HepG2 (cell line): ENCODE measurements at regions not wholly inside any gene's neighbourhood (a gene's known extent, or its start where the extent isn't known, plus 50 kb on each side); places are given as distances from the start of the nearest gene placed in this dataset.

Experiments
- AGO2 ChIP-seq: fragments of 200-400 bp; formaldehyde crosslinking; optimal IDR thresholded peaks from 2 replicates; pipeline ENCODE3; 2017; ENCODE audit warnings: mild to moderate bottlenecking, low read depth, low read length, moderate library complexity
- DRAP1 ChIP-seq: IDR thresholded peaks from 2 replicates; pipeline ENCODE4 v1.6.1; 2016; ENCODE audit warnings: missing genetic modification reagents, missing compliant biosample characterization
- GABPA ChIP-seq, 2 experiments: IDR thresholded peaks; 2 replicates each; pipeline ENCODE4 v1.6.1; 2011 to 2016; ENCODE audit warnings: low read depth in 2 of 2, low read length in 1 of 2, missing biosample characterization in 1 of 2, missing genetic modification characterization in 1 of 2
- GTF3A ChIP-seq: sonication (generic); formaldehyde crosslinking; conservative IDR thresholded peaks from 2 replicates; pipeline ENCODE4 v1.4.0; 2020; ENCODE audit warnings: mild to moderate bottlenecking, missing genetic modification reagents
- HHEX ChIP-seq: IDR thresholded peaks from 2 replicates; pipeline ENCODE4 v1.6.1; 2016; ENCODE audit warnings: control low read depth
- JARID2 ChIP-seq: sonication (generic); formaldehyde crosslinking; IDR thresholded peaks from 2 replicates; pipeline ENCODE4 v1.8.1; 2023; ENCODE audit warnings: missing genetic modification reagents, inconsistent platforms; ENCODE audit not compliant: insufficient replicate concordance
- KAT7 ChIP-seq: IDR thresholded peaks from 2 replicates; pipeline ENCODE4 v1.6.1; 2018; ENCODE audit warnings: borderline replicate concordance, missing compliant biosample characterization
- MXD4 ChIP-seq: IDR thresholded peaks from 2 replicates; pipeline ENCODE4 v1.6.1; 2016; ENCODE audit warnings: mild to moderate bottlenecking, missing biosample characterization, missing genetic modification reagents
- NCOA5 ChIP-seq: sonication (generic); formaldehyde crosslinking; IDR thresholded peaks from 2 replicates; pipeline ENCODE4 v1.4.0; 2020; ENCODE audit warnings: missing genetic modification reagents
- NFATC3 ChIP-seq: sonication (generic); formaldehyde crosslinking; IDR thresholded peaks from 2 replicates; pipeline ENCODE4 v1.5.1; 2020; ENCODE audit warnings: mild to moderate bottlenecking, missing genetic modification reagents
- NR2F1 ChIP-seq, 2 experiments: fragments of 450-650 bp in 1 of 2; formaldehyde crosslinking in 1 of 2; IDR thresholded peaks; 2 replicates each; pipeline versions ENCODE4 v1.5.0 to v1.6.1; 2016 to 2020; ENCODE audit warnings: mild to moderate bottlenecking in 1 of 2, missing compliant biosample characterization in 1 of 2, missing genetic modification reagents in 1 of 2, moderate library complexity in 1 of 2
- NR2F2 ChIP-seq: IDR thresholded peaks from 2 replicates; pipeline ENCODE4 v1.6.1; 2012; ENCODE audit warnings: low read depth, inconsistent platforms, borderline replicate concordance
- PHF20 ChIP-seq: sonication (generic); formaldehyde crosslinking; IDR thresholded peaks from 2 replicates; pipeline ENCODE4 v1.5.0; 2020; ENCODE audit warnings: mild to moderate bottlenecking, missing genetic modification reagents
- RERE ChIP-seq: IDR thresholded peaks from 2 replicates; pipeline ENCODE4 v1.6.1; 2016; ENCODE audit warnings: low read depth, missing genetic modification reagents, missing compliant biosample characterization
- SAP130 ChIP-seq: IDR thresholded peaks from 2 replicates; pipeline ENCODE4 v1.6.1; 2016; ENCODE audit warnings: low read depth
- SUZ12 ChIP-seq: fragments of 150-350 bp; IDR thresholded peaks from 2 replicates; pipeline ENCODE4 v1.6.1; 2014; ENCODE audit warnings: low read depth, low read length
- U2AF1 ChIP-seq: fragments of 200-400 bp; formaldehyde crosslinking; optimal IDR thresholded peaks from 2 replicates; pipeline ENCODE3; 2017; ENCODE audit warnings: mild to moderate bottlenecking, low read depth, low read length
- ZMYM2 ChIP-seq: sonication (generic); formaldehyde crosslinking; IDR thresholded peaks from 2 replicates; pipeline ENCODE4 v1.8.0; 2022; ENCODE audit warnings: mild to moderate bottlenecking, missing genetic modification reagents
- ZNF124 ChIP-seq: sonication (generic); formaldehyde crosslinking; IDR thresholded peaks from 2 replicates; pipeline ENCODE4 v1.4.0; 2020; ENCODE audit warnings: missing genetic modification reagents
- ZNF282 ChIP-seq: fragments of 450-650 bp; IDR thresholded peaks from 2 replicates; pipeline ENCODE4 v1.6.1; 2018; ENCODE audit not compliant: partially characterized antibody
- TF ChIP-seq, protein P1 (sequence below): sonication (generic); formaldehyde crosslinking; IDR thresholded peaks from 2 replicates; pipeline ENCODE4 v1.4.0; 2020; ENCODE audit warnings: low read depth, mild to moderate bottlenecking, missing genetic modification reagents
- TF ChIP-seq, protein P2 (sequence below): sonication (generic); formaldehyde crosslinking; IDR thresholded peaks from 2 replicates; pipeline ENCODE4 v1.9.0; 2022; ENCODE audit warnings: low read depth, missing genetic modification reagents

DNA sequence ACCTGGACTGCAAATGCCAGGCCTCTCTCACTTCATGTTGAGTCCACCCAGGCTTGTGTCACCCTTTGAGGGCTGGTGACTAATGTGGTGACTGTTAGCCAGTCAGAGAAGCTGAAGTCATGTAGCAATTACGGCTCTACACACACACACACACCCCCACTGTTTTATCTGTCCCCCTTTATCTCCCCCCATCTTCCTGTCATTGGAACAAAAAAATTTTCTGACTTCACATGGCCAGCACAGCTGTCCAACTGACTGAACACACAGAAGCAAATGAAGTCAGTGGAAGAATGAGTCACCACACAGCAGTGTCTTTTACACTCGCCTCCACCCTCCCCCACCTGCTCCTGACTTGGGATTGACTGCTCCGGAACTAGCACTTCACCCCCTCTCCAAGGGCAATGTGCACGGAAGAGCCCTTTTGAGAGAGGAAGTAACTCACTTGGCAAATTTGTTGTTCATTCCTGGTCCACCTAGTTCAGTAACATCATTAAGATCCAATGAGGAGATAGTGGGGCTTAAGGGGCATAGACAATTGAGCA is 198.0 kb downstream of the RNF144B start (continued):
- TF ChIP-seq RERE (no peak), ZNF124 (no peak), AGO2 (no peak), GTF3A (CRISPR knock-in tag) (no peak), PHF20 (CRISPR knock-in tag) (no peak), HHEX (no peak), NR2F1 (CRISPR knock-in tag; IDR thresholded peaks at IDR 0.05) (no peak), GABPA (IDR thresholded peaks at IDR 0.05; ENCODE audit: low read depth, low read length) (peak; percentile 22; the same call in 1 of the 2 replicates), GABPA (CRISPR knock-in tag; IDR thresholded peaks at IDR 0.05; ENCODE audit: low read depth) (peak; percentile 78), NCOA5 (CRISPR knock-in tag) (no peak), ZMYM2 (CRISPR knock-in tag) (no peak), SAP130 (peak; percentile 23; the same call in 1 of the 2 replicates), DRAP1 (CRISPR knock-in tag) (no peak), MXD4 (CRISPR knock-in tag) (no peak), SUZ12 (no peak), NFATC3 (CRISPR knock-in tag) (no peak), JARID2 (no peak), U2AF1 (no peak), KAT7 (CRISPR knock-in tag) (no peak), NR2F2 (no peak), ZNF282 (no peak)
- TF ChIP-seq, protein P1, sequence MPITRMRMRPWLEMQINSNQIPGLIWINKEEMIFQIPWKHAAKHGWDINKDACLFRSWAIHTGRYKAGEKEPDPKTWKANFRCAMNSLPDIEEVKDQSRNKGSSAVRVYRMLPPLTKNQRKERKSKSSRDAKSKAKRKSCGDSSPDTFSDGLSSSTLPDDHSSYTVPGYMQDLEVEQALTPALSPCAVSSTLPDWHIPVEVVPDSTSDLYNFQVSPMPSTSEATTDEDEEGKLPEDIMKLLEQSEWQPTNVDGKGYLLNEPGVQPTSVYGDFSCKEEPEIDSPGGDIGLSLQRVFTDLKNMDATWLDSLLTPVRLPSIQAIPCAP (CRISPR knock-in tag), result no peak
- TF ChIP-seq, protein P2, sequence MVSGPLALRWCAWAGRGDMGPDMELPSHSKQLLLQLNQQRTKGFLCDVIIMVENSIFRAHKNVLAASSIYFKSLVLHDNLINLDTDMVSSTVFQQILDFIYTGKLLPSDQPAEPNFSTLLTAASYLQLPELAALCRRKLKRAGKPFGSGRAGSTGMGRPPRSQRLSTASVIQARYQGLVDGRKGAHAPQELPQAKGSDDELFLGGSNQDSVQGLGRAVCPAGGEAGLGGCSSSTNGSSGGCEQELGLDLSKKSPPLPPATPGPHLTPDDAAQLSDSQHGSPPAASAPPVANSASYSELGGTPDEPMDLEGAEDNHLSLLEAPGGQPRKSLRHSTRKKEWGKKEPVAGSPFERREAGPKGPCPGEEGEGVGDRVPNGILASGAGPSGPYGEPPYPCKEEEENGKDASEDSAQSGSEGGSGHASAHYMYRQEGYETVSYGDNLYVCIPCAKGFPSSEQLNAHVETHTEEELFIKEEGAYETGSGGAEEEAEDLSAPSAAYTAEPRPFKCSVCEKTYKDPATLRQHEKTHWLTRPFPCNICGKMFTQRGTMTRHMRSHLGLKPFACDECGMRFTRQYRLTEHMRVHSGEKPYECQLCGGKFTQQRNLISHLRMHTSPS (CRISPR knock-in tag), result no peak
